ENCODE measurements at regions not wholly inside any gene's neighbourhood (a gene's known extent, or its start where the extent isn't known, plus 50 kb on each side); places are given as distances from the start of the nearest gene placed in this dataset.

GRCh38 chr4:112817933-112818593, 181.1 kb downstream of the LARP7 start (continued):
- TF ChIP-seq HNRNPL (IDR thresholded peaks at IDR 0.05; ENCODE audit: low read depth, low read length) = no peak
- no peak for TF ChIP-seq HNRNPK (IDR thresholded peaks at IDR 0.05; ENCODE audit: low read depth, low read length, poor library complexity, severe bottlenecking)

DNA sequence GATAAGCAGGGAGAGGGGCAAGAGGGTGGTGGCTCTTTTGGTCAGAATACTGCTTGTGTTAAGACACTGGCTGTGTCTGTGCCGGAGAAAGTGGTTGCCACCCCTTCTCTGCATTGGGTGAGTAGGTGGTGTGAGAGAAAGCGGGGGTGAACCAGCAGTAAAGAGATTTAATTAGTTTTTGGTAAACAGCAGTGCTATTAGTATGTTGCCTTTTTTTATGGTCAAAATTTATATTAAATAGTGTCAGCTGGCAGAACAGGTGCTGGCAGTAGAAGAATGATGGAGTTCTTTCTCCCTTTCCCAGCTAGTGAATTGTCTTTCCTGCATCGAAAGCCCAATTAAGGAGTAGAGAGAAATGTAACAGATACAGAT, 181.6 kb downstream of the LARP7 start:
- intact Hi-C loops (cut with micrococcal nuclease) (no loop called here), in situ Hi-C loops (cut with MboI) (no loop called here)
- Histone ChIP-seq H2AFZ (ENCODE audit: low read depth, low read length) (no peak overlapping the region), H3K9me3 (replicated peaks; ENCODE audit: control insufficient read depth, insufficient read depth, low read depth, low read length) (no peaks in the 10 kb centered on the region), H3K27me3 (ENCODE audit: control insufficient read depth in 2 of 2, insufficient read depth in 2 of 2, low read length in 2 of 2) (peaks cover 0 to 5% of the 10 kb centered on the region in 2 experiments; a peak in 1 of 5 replicates), H3K4me1 (replicated peaks in 1 of 2; ENCODE audit: control insufficient read depth in 2 of 2, insufficient read depth in 2 of 2, low read length in 2 of 2) (no peaks in the 10 kb centered on the region), H3K9ac (ENCODE audit: insufficient read depth in 1 of 2, low read depth in 2 of 2, low read length in 2 of 2) (no peak overlapping the region), H3K79me2 (ENCODE audit: control insufficient read depth, insufficient read depth, low read length) (no peaks in the 10 kb centered on the region), H3K4me3 (no peak overlapping the region), H3K27ac (ENCODE audit: extremely low read depth, low read depth, low read length) (no peak overlapping the region), H3K4me2 (ENCODE audit: insufficient read depth, low read length) (no peak overlapping the region), H4K20me1 (replicated peaks; ENCODE audit: control insufficient read depth, insufficient read depth, low read length) (no peaks in the 10 kb centered on the region), H3K9me1 (ENCODE audit: control insufficient read depth, insufficient read depth, low read length) (no peaks in the 10 kb centered on the region), H3K36me3 (ENCODE audit: control insufficient read depth, insufficient read depth, low read length) (no peaks in the 10 kb centered on the region)
- TF ChIP-seq, protein P1, sequence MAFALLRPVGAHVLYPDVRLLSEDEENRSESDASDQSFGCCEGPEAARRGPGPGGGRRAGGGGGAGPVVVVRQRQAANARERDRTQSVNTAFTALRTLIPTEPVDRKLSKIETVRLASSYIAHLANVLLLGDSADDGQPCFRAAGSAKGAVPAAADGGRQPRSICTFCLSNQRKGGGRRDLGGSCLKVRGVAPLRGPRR (CRISPR knock-in tag; IDR thresholded peaks at IDR 0.05) = no peak
- TF ChIP-seq PHB (CRISPR knock-in tag; IDR thresholded peaks at IDR 0.05) = no peak
- no peak for TF ChIP-seq HCFC1 (IDR thresholded peaks at IDR 0.05; ENCODE audit: low read depth, low read length)
- no peak for TF ChIP-seq SMARCB1 (IDR thresholded peaks at IDR 0.05; ENCODE audit: insufficient read length, low read depth)
- no peak for TF ChIP-seq HLTF (IDR thresholded peaks at IDR 0.05)
- TF ChIP-seq FOSL1 (tag; conservative IDR thresholded peaks at IDR 0.05) = no peak
- TF ChIP-seq ZC3H8 (IDR thresholded peaks at IDR 0.05) = no peak
- TF ChIP-seq MAFK (IDR thresholded peaks at IDR 0.05; ENCODE audit: low read length) = no peak
- TF ChIP-seq CEBPB (tag; IDR thresholded peaks at IDR 0.05) = no peak
- TF ChIP-seq FOXK1 (CRISPR knock-in tag; IDR thresholded peaks at IDR 0.05; ENCODE audit: borderline replicate concordance) = no peak
- no peak for TF ChIP-seq ZNF445 (CRISPR knock-in tag; IDR thresholded peaks at IDR 0.05; ENCODE audit: low read depth)
- no peak for TF ChIP-seq ELF4 (CRISPR knock-in tag; IDR thresholded peaks at IDR 0.05)
- no peak for TF ChIP-seq SMAD1 (IDR thresholded peaks at IDR 0.05; ENCODE audit: low read depth, low read length, partially characterized antibody)
- TF ChIP-seq KHSRP (IDR thresholded peaks at IDR 0.05) = no peak
- TF ChIP-seq BRF2 (IDR thresholded peaks at IDR 0.05; ENCODE audit: borderline replicate concordance, insufficient read depth, insufficient read length) = no peak
- TF ChIP-seq ZNF146 (CRISPR knock-in tag; IDR thresholded peaks at IDR 0.05; ENCODE audit: unreplicated experiment) = no peak
- TF ChIP-seq ZSCAN32 (CRISPR knock-in tag; IDR thresholded peaks at IDR 0.05) = no peak
- BruUV-seq (replicated peaks) = no TSS peak
- no peak for DNase-seq (ENCODE audit: extremely low read depth in 1 of 4, low spot score in 3 of 4)
- ATAC-seq = no peak
- no peak for FAIRE-seq
- POLR2A ChIA-PET = interaction anchor here (1.2 kb wide), 1 partner anchor 78 kb away, joined by 3 read pairs; no protein-coding TSS in a partner anchor
- 0% methylated on average over 3 of the region's 3 CpGs for WGBS (ENCODE audit: insufficient coverage, low coverage, missing lambda C conversion rate)
- CTCF ChIA-PET (ENCODE audit: low intra/inter-chr PET ratio) = no interaction called here
